HepG2 (cell line): ENCODE measurements at regions not wholly inside any gene's neighbourhood (a gene's known extent, or its start where the extent isn't known, plus 50 kb on each side); places are given as distances from the start of the nearest gene placed in this dataset.

ENCODE experiments used
- ATAC-seq: fragments of 200-7000 bp; cut with Tn5 transposase; 3 replicates; pipeline ENCODE4 v1.9.1; 2020; ENCODE audit warnings: mild to moderate bottlenecking, moderate library complexity
- BruUV-seq: library from RNA; stranded (reverse); fragments of 400-500 nt; replicated peaks from 2 replicates; lab custom pipeline; 2021; lab: Mats Ljungman, UMichigan
- CTCF ChIA-PET: fragments of 300-600 bp; formaldehyde crosslinking; extraction: SDS; loops from one replicate; lab custom pipeline; 2021; ENCODE audit warnings: low total read pairs, inconsistent platforms, low intra/inter-chr PET ratio; lab: Yijun Ruan, JAX
- POLR2A ChIA-PET: fragments of 350-600 bp; sonication (Branson Sonifier 250); formaldehyde crosslinking; loops from one replicate; lab custom pipeline; 2020; ENCODE audit warnings: antibody characterized with exemption, inconsistent platforms; lab: Yijun Ruan, JAX
- DNase-seq: peaks from one replicate; pipeline ENCODE4 v3.0.0-alpha.2; 2015; ENCODE audit warnings: low spot score
- FAIRE-seq: peaks from 3 replicates; lab custom pipeline; 2011; peaks lifted over from hg19 to GRCh38; lab: Jason Lieb, UNC
- H2AFZ ChIP-seq: one replicate; pipeline ENCODE4 v1.6.1; 2011; ENCODE audit warnings: low read length, inconsistent platforms
- H3K27ac ChIP-seq: fragments of 300-600 bp; 3 replicates; pipeline ENCODE4 v1.8.0; 2011; ENCODE audit warnings: mixed run types, mild to moderate bottlenecking, mixed read lengths, low read length, inconsistent platforms; ENCODE audit not compliant: insufficient read depth; ENCODE audit errors: extremely low read length
- H3K27me3 ChIP-seq, 2 experiments: fragments of 200-600 bp in 1 of 2; 2 replicates in 1 of 2; 3 replicates in 1 of 2; pipeline versions ENCODE4 v1.6.0 to v1.8.0; 2011; ENCODE audit warnings: low read length in 2 of 2, mild to moderate bottlenecking in 2 of 2, moderate library complexity in 2 of 2, inconsistent platforms in 1 of 2; ENCODE audit not compliant: insufficient read depth in 2 of 2, control insufficient read depth in 1 of 2
- H3K36me3 ChIP-seq, 2 experiments: fragments of 200-600 bp in 1 of 2; replicated peaks in 1 of 2; 2 replicates in 1 of 2; 3 replicates in 1 of 2; pipeline versions ENCODE4 v1.5.1 to v1.8.0; 2011; ENCODE audit warnings: low read length in 2 of 2, inconsistent platforms in 1 of 2; ENCODE audit not compliant: insufficient read depth in 2 of 2, control insufficient read depth in 1 of 2
- H3K4me1 ChIP-seq: 2 replicates; pipeline ENCODE4 v1.5.1; 2012; ENCODE audit warnings: low read length, inconsistent platforms; ENCODE audit not compliant: insufficient read depth
- H3K4me2 ChIP-seq: 2 replicates; pipeline ENCODE4 v1.6.0; 2011; ENCODE audit warnings: low read depth, low read length, inconsistent platforms
- H3K4me3 ChIP-seq, 3 experiments: fragments of 200-600 bp in 1 of 3; sonication (generic), shearing (Covaris generic) in 1 of 3; replicated peaks in 1 of 3; 2 replicates each; pipeline ENCODE4 v1.5.1; 2011 to 2016; ENCODE audit warnings: low read length in 3 of 3, inconsistent platforms in 2 of 3, low read depth in 2 of 3, mild to moderate bottlenecking in 2 of 3, control low read depth in 1 of 3, mixed read lengths in 1 of 3; ENCODE audit not compliant: insufficient read depth in 1 of 3
- H3K79me2 ChIP-seq: one replicate; pipeline ENCODE4 v1.6.1; 2011; ENCODE audit warnings: low read length, inconsistent platforms; ENCODE audit not compliant: insufficient read depth
- H3K9ac ChIP-seq: 2 replicates; pipeline ENCODE4 v1.6.0; 2011; ENCODE audit warnings: mild to moderate bottlenecking, low read depth, low read length, inconsistent platforms; ENCODE audit not compliant: insufficient read depth
- H3K9me3 ChIP-seq: 2 replicates; pipeline ENCODE4 v1.5.1; 2012; ENCODE audit warnings: mild to moderate bottlenecking, low read length
- H4K20me1 ChIP-seq: 2 replicates; pipeline ENCODE4 v1.6.0; 2011; ENCODE audit warnings: inconsistent platforms, mild to moderate bottlenecking, low read length, moderate library complexity; ENCODE audit not compliant: insufficient read depth
- EEA1 ChIP-seq: sonication (generic); formaldehyde crosslinking; IDR thresholded peaks from 2 replicates; pipeline ENCODE4 v1.5.1; 2020; ENCODE audit warnings: mild to moderate bottlenecking, missing genetic modification reagents, borderline replicate concordance
- FOXC1 ChIP-seq: sonication (generic); formaldehyde crosslinking; IDR thresholded peaks from 2 replicates; pipeline ENCODE4 v1.8.0; 2022; ENCODE audit warnings: mild to moderate bottlenecking, missing genetic modification reagents, borderline replicate concordance
- FOXJ3 ChIP-seq: sonication (generic); formaldehyde crosslinking; IDR thresholded peaks from 2 replicates; pipeline ENCODE4 v1.4.0; 2020; ENCODE audit warnings: missing genetic modification reagents, mild to moderate bottlenecking, borderline replicate concordance
- GATAD1 ChIP-seq: IDR thresholded peaks from 2 replicates; pipeline ENCODE4 v1.6.1; 2016; ENCODE audit warnings: missing genetic modification reagents, missing compliant biosample characterization
- KDM5B ChIP-seq: sonication (generic); formaldehyde crosslinking; IDR thresholded peaks from 2 replicates; pipeline ENCODE4 v1.4.0; 2020; ENCODE audit warnings: missing genetic modification reagents, mild to moderate bottlenecking, borderline replicate concordance
- KMT2B ChIP-seq: IDR thresholded peaks from 2 replicates; pipeline ENCODE4 v1.6.1; 2016; ENCODE audit warnings: missing genetic modification reagents, missing compliant biosample characterization
- MXD1 ChIP-seq: sonication (generic); formaldehyde crosslinking; IDR thresholded peaks from 2 replicates; pipeline ENCODE4 v1.4.0; 2020; ENCODE audit warnings: mild to moderate bottlenecking, missing genetic modification reagents
- NPAS2 ChIP-seq: sonication (generic); formaldehyde crosslinking; IDR thresholded peaks from 2 replicates; pipeline ENCODE4 v1.8.0; 2022; ENCODE audit warnings: mild to moderate bottlenecking, missing genetic modification reagents, borderline replicate concordance
- POLR2A ChIP-seq, 2 experiments: IDR thresholded peaks; 2 replicates each; pipeline ENCODE4 v1.6.1; 2011; ENCODE audit warnings: low read depth in 2 of 2, low read length in 2 of 2, mild to moderate bottlenecking in 1 of 2, moderate library complexity in 1 of 2; ENCODE audit not compliant: insufficient read depth in 1 of 2
- RBM39 ChIP-seq: fragments of 200-400 bp; formaldehyde crosslinking; IDR thresholded peaks from one replicate; pipeline ENCODE4 v1.6.1; 2018; ENCODE audit warnings: antibody characterized with exemption, mild to moderate bottlenecking, low read depth, low read length; ENCODE audit not compliant: poor library complexity, severe bottlenecking
- ZBTB14 ChIP-seq: sonication (generic); formaldehyde crosslinking; IDR thresholded peaks from 2 replicates; pipeline ENCODE4 v1.4.0; 2020; ENCODE audit warnings: missing genetic modification reagents
- ZMAT5 ChIP-seq: sonication (generic); formaldehyde crosslinking; IDR thresholded peaks from 2 replicates; pipeline ENCODE4 v1.5.0; 2020; ENCODE audit warnings: mild to moderate bottlenecking, low read depth, missing genetic modification reagents, borderline replicate concordance
- ZNF234 ChIP-seq: sonication (generic); formaldehyde crosslinking; conservative IDR thresholded peaks from 2 replicates; pipeline ENCODE4 v1.5.1; 2020; ENCODE audit warnings: mild to moderate bottlenecking, missing genetic modification reagents
- ZNF280B ChIP-seq: sonication (generic); formaldehyde crosslinking; IDR thresholded peaks from 2 replicates; pipeline ENCODE4 v1.5.0; 2020; ENCODE audit warnings: missing genetic modification reagents, mild to moderate bottlenecking, borderline replicate concordance
- ZNF441 ChIP-seq: sonication (generic); formaldehyde crosslinking; IDR thresholded peaks from 2 replicates; pipeline ENCODE4 v1.7.0; 2021; ENCODE audit warnings: missing genetic modification reagents, borderline replicate concordance
- ZNF512B ChIP-seq: sonication (generic); formaldehyde crosslinking; IDR thresholded peaks from 2 replicates; pipeline ENCODE4 v1.5.1; 2020; ENCODE audit warnings: missing genetic modification reagents, mild to moderate bottlenecking, borderline replicate concordance
- ZNF768 ChIP-seq: sonication (generic); formaldehyde crosslinking; IDR thresholded peaks from 2 replicates; pipeline ENCODE4 v1.4.0; 2020; ENCODE audit warnings: missing genetic modification reagents
- ZSCAN31 ChIP-seq: sonication (generic); formaldehyde crosslinking; IDR thresholded peaks from 2 replicates; pipeline ENCODE4 v1.5.0; 2020; ENCODE audit warnings: low read depth, mild to moderate bottlenecking, missing genetic modification reagents
- WGBS: methylation state at CpG from one replicate; pipeline ENCODE4 v1.1.6; 2017; ENCODE audit warnings: low lambda C conversion rate; 5-methylcytosine and 5-hydroxymethylcytosine counted together
- in situ Hi-C: cut with HindIII; loops from 2 replicates; pipeline ENCODE4 v1.10.0; 2017; ENCODE audit warnings: low pct_unique_long_range_greater_than_20kb; ENCODE audit not compliant: extremely low pct_ligation_motif_present
- intact Hi-C: fragments of 100-400 bp; cut with micrococcal nuclease; formaldehyde crosslinking; loops from one replicate; pipeline ENCODE4 v1.10.0; 2022; ENCODE audit not compliant: unreplicated experiment

- Histone ChIP-seq H3K9me3 (no peaks in the 10 kb centered on the region), H3K4me3 (no peak overlapping the region), H4K20me1 (no peaks in the 10 kb centered on the region), H3K27me3 (no peaks in the 10 kb centered on the region), H3K4me2 (no peak overlapping the region), H3K9ac (no peak overlapping the region), H2AFZ (no peak overlapping the region), H3K36me3 (no peaks in the 10 kb centered on the region), H3K27ac (no peak overlapping the region), H3K79me2 (no peaks in the 10 kb centered on the region), H3K4me1 (no peaks in the 10 kb centered on the region)
- ChIA-PET POLR2A (no interaction called here), CTCF (no interaction called here)
- no peak for ATAC-seq
- in situ Hi-C loops (no loop called here), intact Hi-C loops (no loop called here)
- no peak for DNase-seq
- BruUV-seq, result no TSS peak
- WGBS, result 5% methylated on average over 3 of the region's 3 CpGs
- no peak for FAIRE-seq
- TF ChIP-seq RBM39 (no peak), ZSCAN31 (CRISPR knock-in tag) (no peak), ZBTB14 (no peak), ZMAT5 (no peak), NPAS2 (CRISPR knock-in tag) (no peak), ZNF768 (CRISPR knock-in tag) (no peak), EEA1 (CRISPR knock-in tag) (no peak), ZNF280B (CRISPR knock-in tag) (no peak), GATAD1 (CRISPR knock-in tag) (no peak), FOXC1 (CRISPR knock-in tag) (no peak), ZNF441 (CRISPR knock-in tag) (no peak), KDM5B (CRISPR knock-in tag) (no peak), ZNF234 (CRISPR knock-in tag) (no peak), POLR2A (IDR thresholded peaks at IDR 0.05; ENCODE audit: insufficient read depth in 1 of 2, low read depth in 2 of 2, low read length in 2 of 2) (no peak), KMT2B (CRISPR knock-in tag) (no peak), MXD1 (no peak), FOXJ3 (CRISPR knock-in tag) (no peak), ZNF512B (no peak)
Measured at GRCh38 chr9:78671785-78672184, 374.9 kb downstream of the PSAT1 start.
